Embryonic facial prominence (tissue), 1 donor: ENCODE measurements at regions not wholly inside any gene's neighbourhood (a gene's known extent, or its start where the extent isn't known, plus 50 kb on each side); places are given as distances from the start of the nearest gene placed in this dataset.

Source experiments
- DNase-seq: peaks from one replicate; pipeline ENCODE4 v3.0.0-alpha.2; 2016; ENCODE audit errors: extremely low spot score

DNA sequence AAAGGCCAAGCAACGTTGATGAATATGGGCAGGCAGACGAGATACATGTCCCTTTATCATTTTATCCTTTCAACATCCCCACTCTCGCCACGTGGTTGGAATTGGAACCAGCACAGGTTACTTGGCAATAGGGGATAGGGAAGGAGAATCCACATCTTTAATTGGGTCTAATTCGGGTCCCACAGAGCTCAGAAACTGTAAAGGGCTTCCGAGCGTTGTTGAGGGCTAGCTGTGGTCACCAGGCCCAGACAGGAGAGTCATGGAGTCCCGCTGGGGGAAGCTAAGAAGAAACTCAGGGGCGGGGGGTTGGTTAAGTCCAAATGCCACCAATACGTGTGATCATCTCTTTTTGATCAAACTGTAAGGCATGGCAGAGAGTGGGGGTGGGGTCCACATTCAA is 271.3 kb upstream of the ZFHX3 start:
- no peak for DNase-seq

DNA sequence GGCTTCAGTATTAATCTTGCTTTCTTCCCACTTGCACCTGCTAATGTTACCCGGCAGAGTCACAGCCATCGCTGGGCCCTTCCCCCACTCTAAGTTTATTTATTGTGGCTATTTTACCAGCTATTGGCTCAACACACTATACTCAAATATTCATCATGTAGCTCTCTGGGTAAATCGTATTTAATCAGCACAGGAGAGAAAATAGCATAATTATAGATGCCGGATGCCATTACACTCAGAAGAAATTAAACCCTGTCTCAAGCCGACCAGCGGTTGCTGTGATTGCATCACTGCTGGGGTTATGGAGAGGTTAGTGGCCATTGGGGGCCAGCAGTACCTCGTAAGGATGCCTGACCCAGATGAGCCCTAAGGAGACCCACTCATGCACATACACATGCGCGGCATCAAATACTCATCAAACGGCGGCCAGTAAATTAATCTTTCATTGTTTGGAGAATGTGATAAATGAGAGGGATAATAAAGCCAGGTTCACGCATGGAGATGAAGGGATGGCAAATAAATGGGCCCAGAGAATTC is 269.5 kb upstream of the ZFHX3 start:
- no peak for DNase-seq

- no peak for DNase-seq
Observed at GRCh38 chr16:73315645-73316044, 267.7 kb upstream of the ZFHX3 start.

DNA sequence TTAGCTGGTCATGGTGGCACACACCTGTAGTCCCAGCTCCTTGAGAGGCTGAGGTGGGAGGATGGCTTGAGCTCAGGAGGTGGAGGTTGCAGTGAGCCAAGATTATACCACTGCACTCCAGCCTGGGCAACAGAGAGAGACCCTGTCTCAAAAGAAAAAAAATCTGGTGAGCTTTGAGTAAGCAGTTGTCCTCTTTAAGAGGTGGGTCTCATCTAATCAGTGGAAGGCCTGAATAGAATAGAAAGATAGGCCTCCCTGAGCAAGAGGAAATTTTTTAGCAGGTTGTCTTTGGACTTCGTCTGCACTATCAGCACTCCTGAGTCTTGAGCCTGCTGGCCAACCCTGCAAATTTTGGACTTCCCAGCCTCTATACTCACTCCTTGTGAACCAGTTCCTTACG is 266.0 kb upstream of the ZFHX3 start:
- DNase-seq, result no peak

DNA sequence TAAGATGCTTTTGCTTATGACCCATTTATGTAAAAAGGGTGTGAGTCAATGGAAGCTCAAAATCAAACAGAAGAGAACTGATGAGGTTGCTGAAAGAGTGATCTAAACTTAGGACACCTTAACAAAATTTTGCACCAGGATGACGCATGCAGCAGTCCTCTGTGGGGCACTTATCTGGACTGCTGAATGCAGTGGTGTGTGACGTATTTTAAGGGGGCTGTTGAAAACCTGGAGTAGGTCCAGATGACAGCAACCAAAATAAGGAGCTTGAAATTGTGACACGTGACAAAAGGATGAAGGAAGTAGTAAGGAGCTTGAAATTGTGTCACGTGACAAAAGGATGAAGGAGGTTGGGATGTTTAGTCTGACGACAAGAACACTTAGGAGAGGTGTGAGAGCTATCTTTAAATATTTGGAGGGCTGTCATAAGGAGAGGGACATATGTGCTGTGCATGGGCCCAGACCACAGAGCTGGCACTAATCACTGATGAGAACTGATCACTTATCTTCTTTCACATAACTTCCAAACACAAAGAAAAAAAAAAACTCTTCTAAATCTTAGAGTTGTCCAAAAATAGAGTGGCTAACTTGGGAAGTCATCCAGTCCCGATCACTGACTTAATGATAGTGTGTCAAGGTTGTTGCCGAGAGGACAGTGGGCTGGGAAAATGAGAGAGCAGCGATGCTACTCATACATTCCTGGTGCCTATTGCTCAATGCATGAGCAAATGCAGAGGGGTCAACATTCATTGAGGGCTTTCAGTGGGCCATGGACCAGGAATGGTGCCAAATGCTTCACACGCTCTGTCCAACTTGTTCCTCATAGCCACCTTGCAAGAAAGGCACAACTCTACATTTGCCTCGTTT is 264.2 kb upstream of the ZFHX3 start:
- DNase-seq, result no peak

GRCh38 chr16:73308771-73309170 is 260.8 kb upstream of the ZFHX3 start:
- DNase-seq, result no peak

DNA sequence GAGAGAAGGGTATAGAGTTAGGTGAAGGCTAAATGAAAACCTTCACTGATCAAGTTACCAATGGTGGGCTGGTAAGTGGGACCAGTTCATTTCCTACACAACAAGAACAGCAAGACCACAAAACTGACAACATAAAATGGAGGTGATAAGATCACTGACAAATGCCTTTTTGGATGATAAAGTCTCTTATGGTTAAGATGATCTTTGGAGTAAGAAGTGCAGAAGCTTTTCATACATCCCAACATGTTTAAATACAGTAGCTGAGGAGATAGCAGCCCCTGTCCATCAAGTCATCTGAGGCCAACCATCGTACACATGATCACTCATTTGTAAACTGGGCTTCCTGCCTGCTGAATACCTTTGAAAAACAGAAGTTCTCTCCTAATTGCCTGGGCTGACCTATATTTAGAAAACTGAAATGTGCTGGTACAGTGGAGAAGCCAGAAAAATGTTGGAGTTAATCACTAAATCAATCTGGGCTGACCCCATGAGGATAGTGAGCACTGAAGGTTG is 259.0 kb upstream of the ZFHX3 start:
- DNase-seq, result no peak

DNA sequence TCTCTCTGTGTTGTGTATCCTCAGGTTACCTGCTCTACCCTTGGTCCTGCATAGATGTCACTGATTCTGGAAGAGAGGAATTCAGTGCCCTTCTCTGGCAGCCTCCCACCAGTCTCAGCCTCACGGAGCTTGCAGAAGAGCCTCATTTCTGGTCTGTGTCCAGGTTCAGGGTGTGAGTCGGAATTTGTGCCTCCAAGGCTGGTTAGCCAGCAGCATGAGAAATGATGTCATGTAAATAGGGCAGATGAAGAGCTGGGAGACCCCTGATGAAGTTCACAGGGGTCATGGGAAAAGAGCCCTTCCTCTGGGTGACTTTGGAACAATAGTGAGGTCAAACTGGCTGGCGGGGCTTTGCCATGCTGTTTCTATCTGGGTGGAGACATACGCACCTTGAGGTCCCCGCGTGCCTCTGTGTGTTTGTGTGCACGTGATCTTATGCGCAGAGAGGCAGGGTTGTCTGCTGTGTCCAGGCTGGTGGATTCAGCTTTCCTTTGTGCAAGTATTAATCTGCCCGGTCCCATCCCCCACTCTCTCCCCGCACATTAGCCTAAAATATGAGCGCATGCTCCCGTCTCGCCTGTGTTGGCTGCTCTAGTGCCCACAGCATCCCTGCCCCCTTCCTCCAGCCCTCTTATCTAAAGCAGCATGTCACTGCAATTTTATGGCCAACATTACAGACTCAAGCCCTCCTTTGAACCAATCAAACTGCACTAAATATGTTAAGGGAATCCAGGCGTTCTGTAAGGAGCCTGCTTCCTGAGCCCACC is 256.3 kb upstream of the ZFHX3 start:
- no peak for DNase-seq

GRCh38 chr16:73302942-73303341 is 255.0 kb upstream of the ZFHX3 start:
- no peak for DNase-seq

- DNase-seq, result no peak
Observed at GRCh38 chr16:73301984-73302383, 254.1 kb upstream of the ZFHX3 start.

DNA sequence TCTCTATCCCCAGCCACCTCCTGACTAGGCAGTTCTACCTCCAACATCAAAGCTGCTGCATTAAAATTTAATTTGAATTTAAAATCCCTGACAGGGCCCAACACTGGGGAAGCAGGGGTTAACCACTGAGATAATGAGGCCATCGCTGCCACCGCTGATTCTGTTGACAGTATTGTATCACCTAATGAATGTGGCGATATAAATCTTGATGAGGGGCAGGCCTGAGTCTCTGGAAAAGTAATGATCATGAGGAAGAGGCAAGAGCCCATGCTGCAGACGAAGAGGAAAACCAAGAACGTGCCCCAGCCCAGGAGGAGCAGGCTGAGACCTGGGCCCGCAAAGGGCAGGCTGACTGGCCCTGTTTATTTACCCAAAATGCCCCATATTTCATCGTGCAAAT is 251.4 kb upstream of the ZFHX3 start:
- DNase-seq, result no peak

DNA sequence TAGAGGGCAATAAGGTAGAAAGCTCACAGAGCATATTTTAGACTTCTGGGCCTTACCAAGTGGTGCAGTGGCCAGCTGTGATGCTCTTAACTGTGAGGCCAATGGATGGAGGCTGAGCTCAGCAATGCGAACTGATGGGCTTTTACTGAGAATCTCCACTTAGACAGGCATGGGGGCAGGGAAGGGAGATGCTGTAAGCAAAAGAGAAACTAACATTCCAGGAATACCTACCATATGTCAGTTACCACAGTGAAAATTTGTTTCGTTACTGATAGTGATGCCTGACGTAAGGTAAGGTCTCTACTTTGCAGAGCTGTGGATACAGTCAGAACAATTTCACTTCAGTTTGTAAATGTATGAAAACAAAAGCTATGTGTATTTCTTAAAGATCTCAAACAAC is 250.6 kb upstream of the ZFHX3 start:
- DNase-seq, result no peak

- no peak for DNase-seq
Observed at GRCh38 chr16:73290258-73290657, 242.3 kb upstream of the ZFHX3 start.

DNA sequence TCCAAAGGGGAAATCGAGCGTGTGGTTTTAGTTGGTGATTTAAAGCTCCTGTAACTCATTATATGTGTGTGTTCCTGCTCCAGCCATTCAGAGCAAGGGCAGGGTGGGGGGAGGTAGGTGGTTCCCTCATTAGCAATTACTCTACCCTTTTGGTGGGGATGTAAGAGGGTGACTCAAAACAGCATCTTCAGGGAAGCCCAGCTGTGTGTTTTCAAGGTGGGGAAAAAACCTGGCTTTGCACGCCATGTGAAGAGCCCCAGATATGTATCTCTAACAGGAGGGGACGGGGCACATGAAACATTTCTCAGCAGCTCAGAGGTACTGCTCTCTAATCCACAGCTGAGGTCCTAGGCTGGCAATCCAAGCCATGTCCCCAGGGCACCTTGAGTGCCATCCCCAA is 241.3 kb upstream of the ZFHX3 start:
- DNase-seq, result no peak

DNA sequence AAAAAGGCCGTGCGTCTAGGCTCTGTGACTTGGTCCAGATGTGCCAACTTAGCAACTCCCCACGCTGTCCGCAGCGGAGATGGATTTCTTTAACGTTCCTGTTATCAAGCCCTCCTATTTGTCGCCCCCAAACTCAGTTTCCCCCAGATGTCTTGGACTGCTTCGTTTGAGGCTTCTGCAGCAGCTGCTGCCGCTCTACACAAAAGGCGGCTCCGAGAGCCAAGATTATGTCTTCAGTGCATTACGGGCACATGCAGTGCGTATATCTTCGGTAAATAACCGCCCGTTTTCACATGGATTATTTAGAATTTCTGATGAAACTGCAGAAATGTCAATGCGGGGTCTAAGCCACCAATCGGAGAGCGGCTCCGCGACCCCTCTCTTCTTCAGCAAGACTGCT is 240.6 kb upstream of the ZFHX3 start:
- DNase-seq, result no peak

GRCh38 chr16:73287859-73288405 is 240.0 kb upstream of the ZFHX3 start:
- no peak for DNase-seq

DNA sequence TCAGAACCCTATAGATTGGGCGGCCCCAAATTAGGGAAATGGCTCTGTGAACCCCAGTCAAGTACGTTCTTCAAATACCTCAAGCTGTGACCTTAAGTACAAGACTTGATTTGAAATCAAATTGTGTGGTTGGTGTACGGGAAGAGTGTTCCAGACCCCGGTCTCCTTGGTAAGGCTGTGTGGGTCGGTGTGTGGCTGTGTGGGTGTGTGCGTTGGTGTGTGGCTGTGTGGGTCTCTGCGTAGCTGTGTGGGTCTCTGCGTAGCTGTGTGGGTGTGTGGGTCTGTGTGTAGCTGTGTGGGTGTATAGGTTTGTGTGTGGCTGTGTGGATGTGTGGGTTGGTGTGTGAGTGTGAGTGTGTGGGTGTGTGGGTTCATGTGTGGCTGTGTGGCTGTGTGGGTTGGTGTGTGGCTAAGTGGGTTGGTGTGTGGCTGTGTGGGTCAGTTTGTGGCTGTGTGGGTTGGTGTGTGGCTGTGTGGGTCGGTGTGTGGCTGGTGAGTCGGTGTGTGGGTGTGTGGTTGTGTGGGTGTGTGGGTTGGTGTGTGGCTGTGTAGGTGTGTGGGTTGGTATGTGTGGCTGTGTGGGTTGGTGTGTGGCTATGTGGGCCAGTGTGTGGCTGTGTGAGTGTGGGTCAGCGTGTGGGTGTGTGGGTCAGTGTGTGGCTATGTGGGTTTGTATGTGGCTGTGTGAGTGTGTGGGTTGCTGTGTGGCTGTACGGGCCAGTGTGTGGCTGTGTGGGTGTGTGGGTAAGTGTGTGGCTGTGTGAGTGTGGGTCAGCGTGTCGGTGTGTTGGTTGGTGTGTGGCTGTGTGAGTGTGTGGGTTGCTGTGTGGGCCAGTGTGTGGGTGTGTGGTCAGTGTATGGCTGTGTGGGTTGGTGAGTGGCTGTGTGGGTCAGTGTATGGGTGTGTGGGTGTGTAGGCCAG is 238.7 kb upstream of the ZFHX3 start:
- DNase-seq, result no peak

DNA sequence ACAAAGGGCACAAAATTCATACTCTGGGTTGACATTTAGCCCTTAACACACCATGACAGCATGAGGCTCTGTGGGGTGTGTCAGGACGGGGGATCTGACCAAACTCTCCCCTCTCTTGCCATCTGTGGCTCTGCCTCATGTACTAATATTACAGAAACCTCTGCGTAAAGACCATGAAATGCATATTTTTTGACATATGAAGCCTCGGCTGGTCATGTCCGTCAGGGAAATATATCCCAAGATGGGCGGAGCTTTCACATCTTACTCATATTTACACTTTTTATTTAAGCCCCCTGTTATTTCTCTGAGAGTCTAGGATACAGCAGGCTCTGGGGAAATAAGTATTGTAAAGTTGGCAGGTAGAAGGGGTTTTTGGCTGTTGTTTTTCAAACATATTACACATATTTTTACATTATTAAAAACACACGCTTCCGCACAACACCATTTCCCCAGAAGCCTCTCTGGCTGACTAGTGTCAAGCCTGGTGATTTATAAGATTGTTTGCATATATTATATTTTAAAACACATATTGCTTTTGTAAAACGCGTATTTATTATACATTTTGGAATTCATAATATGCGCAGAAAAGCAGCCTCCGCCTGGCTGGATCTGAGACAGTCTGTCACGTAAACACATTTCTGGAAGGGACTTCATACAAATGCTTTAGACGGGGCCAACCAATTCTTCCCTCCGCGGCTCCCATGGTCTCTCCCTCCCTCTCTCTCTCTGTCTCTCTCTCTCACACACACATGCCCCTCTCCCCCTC is 237.7 kb upstream of the ZFHX3 start:
- peak; percentile 79 for DNase-seq

DNA sequence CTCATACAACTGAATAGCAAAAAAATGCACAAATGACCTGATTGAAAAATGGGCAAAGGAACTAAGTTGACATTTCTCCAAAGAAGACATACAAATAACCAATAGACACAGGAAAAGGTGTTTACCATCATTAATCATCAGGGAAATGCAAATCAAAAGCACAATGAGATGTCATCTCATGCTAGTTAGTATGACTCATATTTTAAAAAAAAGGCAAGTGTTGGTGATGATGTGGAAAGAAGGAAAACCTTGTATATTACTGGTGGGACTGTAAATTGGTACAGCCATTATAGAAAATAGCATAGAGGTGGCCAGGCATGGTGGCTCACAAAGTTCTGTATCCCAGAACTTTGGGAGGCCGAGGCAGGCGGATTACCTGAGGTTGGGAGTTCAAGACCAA is 232.5 kb upstream of the ZFHX3 start:
- no peak for DNase-seq

DNA sequence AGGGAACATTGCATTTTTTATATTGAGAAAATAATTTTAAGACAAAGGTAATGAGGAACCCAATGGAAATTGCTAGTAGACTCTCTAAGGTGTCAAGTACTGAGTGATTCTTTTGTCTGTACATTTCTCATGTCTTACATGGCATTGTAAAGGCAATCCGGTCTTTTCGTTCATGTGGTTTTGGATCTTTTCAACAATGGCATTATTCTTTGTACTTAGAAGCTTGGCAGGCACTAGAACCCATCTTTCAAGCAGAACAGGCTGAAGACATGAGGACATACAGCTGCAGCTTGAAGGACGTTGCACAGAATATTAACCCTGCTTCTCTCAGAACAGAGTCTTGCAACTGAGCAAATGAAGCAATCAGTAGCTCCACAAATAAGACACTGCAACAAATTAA is 231.5 kb upstream of the ZFHX3 start:
- DNase-seq, result no peak

DNA sequence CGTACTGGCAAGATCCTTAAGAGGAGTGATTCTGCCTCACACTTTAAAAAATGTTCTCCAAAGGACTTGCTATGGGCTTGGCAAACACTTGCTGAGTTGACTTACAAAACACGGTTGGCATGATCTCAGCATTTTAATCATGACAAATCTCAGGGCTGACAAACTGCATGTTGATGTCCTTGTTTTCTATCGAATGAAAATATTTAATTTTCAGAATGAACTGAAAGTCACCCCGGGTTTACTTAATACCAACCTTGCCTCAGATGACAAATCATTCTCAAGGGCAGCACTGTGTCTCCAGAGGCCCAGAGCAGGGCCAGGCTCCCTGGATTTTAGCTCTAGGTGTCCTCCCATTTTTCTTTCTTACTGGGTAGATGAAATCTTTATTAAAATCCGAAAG is 229.1 kb upstream of the ZFHX3 start:
- DNase-seq, result no peak
